GM12892 (cell line): ENCODE measurements at regions not wholly inside any gene's neighbourhood (a gene's known extent, or its start where the extent isn't known, plus 50 kb on each side); places are given as distances from the start of the nearest gene placed in this dataset.

Experiments
- POLR2A ChIP-seq: IDR thresholded peaks from 2 replicates; pipeline ENCODE4 v1.6.1; 2011; ENCODE audit warnings: low read depth, low read length, control low read depth
- POLR2AphosphoS5 ChIP-seq: IDR thresholded peaks from 2 replicates; pipeline ENCODE4 v1.6.1; 2011; ENCODE audit warnings: low read depth, low read length, control low read depth
- TAF1 ChIP-seq: IDR thresholded peaks from 2 replicates; pipeline ENCODE4 v1.6.1; 2011; ENCODE audit warnings: low read depth, mild to moderate bottlenecking, control low read depth, low read length, borderline replicate concordance

GRCh38 chr7:49486974-49487829 lies 286.2 kb upstream of the VWC2 start:
- TF ChIP-seq POLR2A (no peak), TAF1 (no peak), POLR2AphosphoS5 (no peak)
